ES-I3 (cell line): ENCODE measurements at regions not wholly inside any gene's neighbourhood (a gene's known extent, or its start where the extent isn't known, plus 50 kb on each side); places are given as distances from the start of the nearest gene placed in this dataset.
"Not testable (repeated sequence)": the region's sequence is repeated elsewhere in the genome, so short reads cannot be mapped to it uniquely, and the experiment has no call there.

ENCODE experiments used
- H3K36me3 ChIP-seq: 2 replicates; pipeline ENCODE4 v1.6.1; 2013; ENCODE audit warnings: mild to moderate bottlenecking, low read length, control low read depth, moderate library complexity; ENCODE audit not compliant: insufficient read depth
- H3K4me1 ChIP-seq: 2 replicates; pipeline ENCODE4 v1.6.1; 2013; ENCODE audit warnings: mild to moderate bottlenecking, control low read depth, low read length; ENCODE audit not compliant: insufficient read depth
- H3K9ac ChIP-seq: 2 replicates; pipeline ENCODE4 v1.6.1; 2013; ENCODE audit warnings: low read depth, mild to moderate bottlenecking, low read length, moderate library complexity
- H3K9me3 ChIP-seq: 2 replicates; pipeline ENCODE4 v1.6.1; 2013; ENCODE audit warnings: mild to moderate bottlenecking, low read length, moderate library complexity; ENCODE audit not compliant: control insufficient read depth, insufficient read depth

DNA sequence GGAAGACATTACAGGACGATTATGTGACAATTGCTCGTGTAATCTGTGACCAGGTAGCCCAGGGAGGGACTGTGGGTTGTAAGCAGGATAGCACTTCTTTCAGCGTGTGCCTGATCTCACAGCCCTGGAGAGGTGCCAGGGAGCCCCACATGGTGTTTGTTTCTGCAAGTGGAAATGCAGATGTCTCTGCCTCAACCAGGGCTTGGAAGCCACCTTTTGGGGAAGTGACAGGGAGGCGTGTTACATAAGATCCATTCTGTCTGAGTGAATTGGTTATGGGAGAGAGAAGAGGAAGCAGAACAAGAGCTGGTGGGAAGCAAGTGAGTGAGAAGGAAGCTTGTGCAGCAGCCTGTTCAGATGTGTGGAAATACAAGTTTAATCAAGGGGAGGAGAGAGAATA, 104.5 kb upstream of the GATB start:
- H3K9me3 ChIP-seq = no peaks in the 10 kb centered on the region
- no peak overlapping the region for H3K9ac ChIP-seq
- no peaks in the 10 kb centered on the region for H3K4me1 ChIP-seq
- no peaks in the 10 kb centered on the region for H3K36me3 ChIP-seq

DNA sequence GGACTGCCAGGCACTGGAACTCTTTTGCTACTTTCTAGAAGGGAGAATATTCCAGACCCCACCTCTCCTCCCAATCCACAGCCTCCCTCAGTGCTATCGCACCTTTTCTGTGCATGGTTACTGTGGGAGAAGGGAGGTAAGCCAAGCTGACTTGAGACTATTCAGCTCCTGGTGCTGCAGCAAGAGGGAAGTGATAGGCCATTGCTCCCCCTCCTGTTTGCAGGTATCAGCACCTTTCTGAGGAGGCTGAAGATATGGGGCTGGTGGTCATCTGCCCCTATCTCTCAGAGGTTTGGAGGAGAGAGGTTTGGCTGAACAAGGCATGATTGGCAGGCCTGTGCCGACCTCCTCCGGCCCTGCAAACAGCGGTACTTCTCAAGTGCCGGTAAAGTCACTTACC, 103.3 kb upstream of the GATB start:
- Histone ChIP-seq H3K9ac (no peak overlapping the region), H3K9me3 (no peaks in the 10 kb centered on the region), H3K36me3 (no peaks in the 10 kb centered on the region), H3K4me1 (no peaks in the 10 kb centered on the region)

GRCh38 chr4:151862766-151863165, 102.0 kb upstream of the GATB start:
- no peaks in the 10 kb centered on the region for H3K36me3 ChIP-seq
- H3K9ac ChIP-seq = no peak overlapping the region
- H3K9me3 ChIP-seq = no peaks in the 10 kb centered on the region
- H3K4me1 ChIP-seq = no peaks in the 10 kb centered on the region

DNA sequence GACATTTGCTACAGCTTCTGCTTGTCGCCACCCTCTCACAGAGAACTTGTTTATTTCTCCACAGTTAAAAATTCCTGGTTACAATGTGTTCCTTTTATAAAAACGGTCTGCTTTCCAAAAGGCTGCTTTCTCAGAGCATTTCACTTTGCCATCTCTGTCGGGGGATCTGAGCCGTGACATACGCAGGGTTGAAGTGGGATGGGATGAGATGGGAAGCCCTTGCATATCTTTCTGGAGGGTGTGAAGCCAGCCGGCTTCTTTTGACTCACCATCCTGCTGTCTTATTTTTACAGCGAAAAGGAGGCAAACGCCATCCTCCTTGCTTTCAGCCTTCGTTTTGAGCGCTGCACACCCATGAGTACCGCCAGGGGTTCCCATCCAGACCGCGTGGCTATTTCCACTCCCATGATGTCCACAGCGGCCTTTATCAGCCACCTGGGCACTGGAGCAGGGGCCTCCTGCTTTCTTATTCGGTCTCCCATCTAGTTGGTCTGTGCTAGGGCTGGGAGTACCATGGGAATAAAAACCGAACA, 99.8 kb upstream of the GATB start:
- Histone ChIP-seq H3K9me3 (no peaks in the 10 kb centered on the region; the same call in 1 of the 2 replicates), H3K9ac (no peak overlapping the region), H3K4me1 (no peaks in the 10 kb centered on the region), H3K36me3 (no peaks in the 10 kb centered on the region)

DNA sequence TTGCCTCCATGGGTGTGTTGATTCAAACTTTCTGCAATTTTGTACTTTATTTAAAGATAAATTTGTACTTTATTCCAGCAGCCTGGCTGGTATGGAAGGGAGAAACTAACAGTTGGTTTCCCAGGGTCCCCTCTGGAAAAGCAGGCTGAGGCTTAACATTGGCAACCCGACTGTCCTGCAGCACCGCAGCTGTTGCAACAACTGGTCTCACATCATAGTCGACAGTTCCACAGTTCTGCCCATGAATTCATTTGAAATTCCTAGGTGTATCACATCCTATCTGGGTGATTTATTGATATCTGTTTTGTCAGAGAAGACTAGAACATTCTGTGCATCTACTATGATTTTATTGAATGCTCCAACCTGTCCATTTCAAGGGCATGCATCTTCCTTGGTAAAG, 98.8 kb upstream of the GATB start:
- H3K36me3 ChIP-seq = no peaks in the 10 kb centered on the region
- no peak overlapping the region for H3K9ac ChIP-seq

DNA sequence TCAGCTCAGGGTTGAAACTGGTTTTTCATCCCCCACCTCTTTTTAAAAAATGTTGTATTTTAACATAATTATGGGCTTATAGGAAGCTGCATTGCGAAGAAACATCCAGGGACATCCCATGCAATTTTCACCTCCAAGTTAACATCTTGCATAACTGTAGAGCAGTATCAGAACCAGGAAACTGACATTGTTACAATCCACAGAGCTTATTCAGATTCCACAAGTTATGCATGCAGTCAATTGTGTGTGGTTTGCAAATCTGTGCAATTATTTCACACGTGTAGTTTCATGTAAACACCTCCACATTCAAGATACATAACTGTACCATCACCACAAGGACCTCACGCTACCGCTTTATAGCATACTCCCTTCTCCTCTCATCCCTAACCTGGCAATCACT, 97.5 kb upstream of the GATB start:
- H3K36me3 ChIP-seq = no peaks in the 10 kb centered on the region
- no peaks in the 10 kb centered on the region for H3K4me1 ChIP-seq
- no peak overlapping the region for H3K9ac ChIP-seq
- no peaks in the 10 kb centered on the region; the same call in 1 of the 2 replicates for H3K9me3 ChIP-seq

More for the DNA sequence above, 98.8 kb upstream of the GATB start:
- Histone ChIP-seq H3K4me1 (no peaks in the 10 kb centered on the region), H3K9me3 (no peaks in the 10 kb centered on the region; the same call in 1 of the 2 replicates)

DNA sequence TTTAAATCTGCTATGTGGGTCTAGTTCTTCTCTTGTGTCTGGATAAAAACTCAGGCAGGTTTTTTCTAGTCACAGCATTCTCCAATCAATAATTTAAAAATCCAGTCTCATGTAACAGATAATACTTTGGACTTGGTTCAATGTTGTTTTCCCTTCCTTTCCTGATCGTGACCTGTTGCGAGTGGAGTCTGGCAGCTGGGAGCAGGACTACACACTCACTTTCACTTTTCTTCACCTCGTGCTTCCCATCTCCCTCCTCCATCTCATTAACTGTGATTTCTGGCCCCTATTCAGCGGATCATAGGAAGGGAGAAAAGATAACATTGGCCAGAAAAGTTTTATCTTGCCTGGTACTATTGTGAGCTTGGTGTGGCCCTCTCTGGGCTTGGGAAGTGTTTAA, 96.6 kb upstream of the GATB start:
- Histone ChIP-seq H3K4me1 (no peaks in the 10 kb centered on the region), H3K36me3 (no peaks in the 10 kb centered on the region), H3K9ac (no peak overlapping the region), H3K9me3 (no peaks in the 10 kb centered on the region; the same call in 1 of the 2 replicates)

DNA sequence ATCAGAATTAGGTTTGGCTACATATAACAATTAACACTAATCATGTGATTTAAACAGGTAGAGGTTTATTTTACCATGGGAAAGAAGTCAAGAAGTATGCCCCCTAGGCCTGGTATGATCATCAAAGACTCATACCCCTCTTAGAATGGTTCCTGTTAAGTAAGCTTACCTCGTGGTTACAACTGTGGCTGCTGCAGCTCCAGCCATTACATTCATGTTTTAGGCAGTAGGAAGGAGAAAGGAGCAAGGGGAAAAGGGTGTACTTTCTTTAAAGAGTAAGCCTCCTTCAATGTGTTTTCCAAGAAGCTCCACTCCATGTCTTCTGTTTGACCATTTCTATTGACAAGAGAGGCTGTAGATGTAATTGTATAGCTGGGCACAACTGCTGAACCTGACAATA, 94.9 kb upstream of the GATB start:
- H3K36me3 ChIP-seq = no peaks in the 10 kb centered on the region
- H3K9ac ChIP-seq = no peak overlapping the region
- no peaks in the 10 kb centered on the region for H3K4me1 ChIP-seq
- no peaks in the 10 kb centered on the region; the same call in 1 of the 2 replicates for H3K9me3 ChIP-seq

DNA sequence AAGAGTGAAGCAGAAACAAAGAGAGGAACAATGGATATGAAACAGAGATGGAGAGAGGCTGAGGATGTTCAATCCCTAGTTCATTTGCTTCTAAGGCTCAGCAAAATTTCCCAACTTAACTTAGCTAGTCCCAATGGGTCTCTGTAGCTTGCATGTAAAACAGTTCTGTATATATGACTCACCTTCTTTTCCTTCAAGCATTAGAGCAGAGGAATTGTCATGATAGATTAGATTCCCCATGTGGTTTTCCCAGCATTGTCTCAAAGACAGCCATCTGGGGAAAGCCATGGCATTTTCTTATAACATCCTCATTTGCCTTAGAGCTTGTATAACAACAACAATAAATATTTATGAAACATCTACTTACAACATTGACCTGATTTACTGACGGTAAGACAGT, 93.9 kb upstream of the GATB start:
- H3K9me3 ChIP-seq = no peaks in the 10 kb centered on the region; the same call in 1 of the 2 replicates
- no peaks in the 10 kb centered on the region for H3K4me1 ChIP-seq
- H3K9ac ChIP-seq = no peak overlapping the region
- no peaks in the 10 kb centered on the region for H3K36me3 ChIP-seq

DNA sequence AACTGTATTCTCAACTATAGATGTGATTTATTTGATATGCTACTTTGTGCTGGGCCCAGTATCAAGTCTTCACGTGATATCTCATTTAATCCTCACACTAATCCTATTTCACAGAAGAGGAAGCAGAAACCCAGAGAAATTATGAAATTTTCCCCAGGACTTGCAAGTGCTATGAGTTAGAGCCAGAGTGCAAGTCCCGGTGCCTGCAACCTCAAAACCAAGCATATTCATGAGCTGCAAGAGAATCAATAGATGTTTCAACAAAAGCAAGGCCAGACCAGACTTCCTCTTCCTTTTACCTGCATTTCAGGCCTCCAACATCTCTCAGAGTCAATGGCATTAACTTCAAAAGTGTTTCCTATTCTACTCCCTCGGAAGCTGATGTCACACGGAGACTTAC, 92.2 kb upstream of the GATB start:
- Histone ChIP-seq H3K36me3 (no peaks in the 10 kb centered on the region), H3K9ac (no peak overlapping the region), H3K4me1 (no peaks in the 10 kb centered on the region), H3K9me3 (no peaks in the 10 kb centered on the region; the same call in 1 of the 2 replicates)

DNA sequence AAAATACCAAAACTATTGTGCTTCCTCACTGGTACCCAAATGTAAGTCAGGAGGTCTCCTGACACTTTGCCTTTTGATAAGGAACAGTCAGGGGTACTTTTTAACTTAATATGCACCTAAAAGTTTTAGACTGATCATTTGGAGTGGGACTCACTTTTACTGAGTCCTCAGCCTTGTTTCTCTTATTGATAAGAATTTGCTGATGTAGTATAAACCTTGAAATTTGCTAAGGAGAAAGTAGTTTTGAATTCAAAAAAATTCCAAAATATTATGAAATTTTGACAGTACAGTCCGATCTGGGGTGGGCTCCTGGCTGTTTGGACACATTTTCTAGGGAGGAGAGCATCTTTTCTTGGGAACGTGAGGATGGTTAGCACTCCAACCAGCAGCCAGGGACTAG, 91.4 kb upstream of the GATB start:
- no peak overlapping the region for H3K9ac ChIP-seq
- no peaks in the 10 kb centered on the region for H3K36me3 ChIP-seq
- no peaks in the 10 kb centered on the region for H3K4me1 ChIP-seq
- no peaks in the 10 kb centered on the region; the same call in 1 of the 2 replicates for H3K9me3 ChIP-seq

DNA sequence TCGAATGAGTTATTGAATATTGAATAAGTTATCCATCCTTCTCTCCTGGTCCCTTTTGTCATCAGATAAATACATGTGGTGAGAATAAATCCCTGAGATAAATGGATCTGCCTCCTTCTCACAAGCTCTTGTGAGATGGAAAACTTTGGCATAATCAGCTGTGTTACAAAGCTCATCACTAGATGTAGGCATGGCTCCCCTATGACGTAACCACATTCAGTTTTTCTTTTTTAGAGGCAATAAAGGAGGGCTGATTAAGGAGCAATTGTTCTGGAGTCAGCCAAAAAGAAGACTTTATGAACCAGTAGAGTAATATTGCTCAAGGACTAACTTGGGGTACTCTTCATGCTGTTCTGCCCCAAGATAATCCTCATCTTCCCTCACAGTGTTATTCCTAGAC, 90.5 kb upstream of the GATB start:
- H3K4me1 ChIP-seq = no peaks in the 10 kb centered on the region
- H3K9me3 ChIP-seq = no peaks in the 10 kb centered on the region; the same call in 1 of the 2 replicates
- H3K36me3 ChIP-seq = no peaks in the 10 kb centered on the region
- no peak overlapping the region for H3K9ac ChIP-seq

DNA sequence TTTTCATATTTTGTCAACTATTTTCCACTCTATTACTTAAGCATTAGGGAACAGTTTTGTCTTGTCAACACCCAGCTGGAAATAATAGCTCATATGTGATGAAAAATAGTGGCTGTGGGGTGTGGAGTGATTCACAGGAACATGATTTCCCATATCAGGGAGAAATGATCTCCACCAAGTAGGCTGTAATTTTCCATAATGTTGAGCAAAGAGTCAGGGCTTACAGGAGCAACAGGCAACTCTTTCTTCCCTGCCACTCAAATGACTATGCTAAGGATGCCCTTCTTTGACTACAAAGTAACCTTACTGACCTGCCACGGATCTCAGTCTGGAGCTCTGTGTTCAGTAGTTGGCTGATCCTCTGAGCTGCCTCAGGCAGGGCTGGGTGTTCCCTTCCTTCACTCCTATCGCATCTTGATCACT, 90.0 kb upstream of the GATB start:
- H3K9ac ChIP-seq = no peak overlapping the region
- no peaks in the 10 kb centered on the region; the same call in 1 of the 2 replicates for H3K9me3 ChIP-seq
- no peaks in the 10 kb centered on the region for H3K36me3 ChIP-seq
- no peaks in the 10 kb centered on the region for H3K4me1 ChIP-seq

DNA sequence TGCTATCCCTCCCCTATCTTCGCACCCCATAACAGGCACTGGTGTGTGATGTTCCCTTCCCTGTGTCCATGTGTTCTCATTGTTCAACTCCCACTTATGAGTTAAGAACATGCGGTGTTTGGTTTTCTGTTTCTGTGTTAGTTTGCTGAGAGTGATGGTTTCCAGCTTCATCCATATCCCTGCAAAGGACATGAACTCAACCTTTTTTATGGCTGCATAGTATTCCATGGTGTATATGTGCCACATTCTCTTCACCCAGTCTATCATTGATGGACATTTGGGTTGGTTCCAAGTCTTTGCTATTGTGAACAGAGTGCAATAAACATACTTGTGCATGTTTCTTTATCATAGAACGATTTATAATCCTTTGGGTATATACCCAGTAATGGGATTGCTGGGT, 84.7 kb upstream of the GATB start:
- H3K36me3 ChIP-seq, H3K4me1 ChIP-seq, H3K9me3 ChIP-seq, H3K9ac ChIP-seq: not testable (repeated sequence)

DNA sequence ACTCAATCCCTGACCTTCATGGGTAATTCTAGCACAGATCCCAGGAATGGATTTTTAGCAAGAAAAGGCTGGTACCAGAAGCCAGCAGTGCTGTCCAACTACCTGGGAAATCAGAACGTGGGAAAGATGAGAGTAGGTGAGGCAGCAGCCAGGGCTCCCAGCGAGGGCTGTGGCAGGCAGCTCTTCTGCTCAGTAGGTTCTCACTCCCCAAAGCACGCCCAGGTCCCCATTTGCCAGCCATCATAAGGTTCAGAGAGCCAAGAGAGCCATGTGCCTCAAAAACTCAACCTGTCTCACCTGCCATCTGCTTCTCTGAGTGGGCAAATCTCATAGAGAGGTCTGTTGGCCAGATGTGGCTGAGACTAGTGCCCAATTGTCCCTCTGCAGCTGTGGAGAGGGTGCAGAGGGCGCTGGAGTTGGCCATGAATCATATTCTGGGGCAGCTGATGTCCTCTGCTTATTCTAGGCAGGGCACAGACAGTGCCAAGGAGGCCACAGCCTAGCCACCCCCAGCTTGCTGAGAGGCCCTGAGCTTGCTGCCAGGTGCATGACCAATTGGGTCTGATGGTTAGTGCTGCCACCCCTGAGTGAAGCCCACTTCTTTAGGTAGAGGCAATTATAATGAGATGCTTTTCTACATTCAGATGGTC, 81.7 kb upstream of the GATB start:
- H3K36me3 ChIP-seq = no peaks in the 10 kb centered on the region; the same call in 1 of the 2 replicates
- H3K4me1 ChIP-seq = no peaks in the 10 kb centered on the region
- no peak overlapping the region for H3K9ac ChIP-seq

More for the DNA sequence above, 81.7 kb upstream of the GATB start:
- no peaks in the 10 kb centered on the region for H3K9me3 ChIP-seq
